Omental fat pad (tissue), 3 donors: ENCODE measurements at regions not wholly inside any gene's neighbourhood (a gene's known extent, or its start where the extent isn't known, plus 50 kb on each side); places are given as distances from the start of the nearest gene placed in this dataset.

Experiments used
- ATAC-seq: fragments of 150-250 bp; one replicate; pipeline ENCODE4 v1.9.1; 2016; ENCODE audit warnings: mild to moderate bottlenecking, moderate library complexity; ENCODE audit not compliant: low FRiP score
- DNase-seq: peaks from one replicate; pipeline ENCODE4 v3.0.0-alpha.2; 2019; ENCODE audit warnings: low spot score
- TF ChIP-seq, protein P1 (sequence below), 3 donors: fragments of 450-650 bp; IDR thresholded peaks; one replicate each; pipeline ENCODE4 v1.5.1; 2016 to 2017; ENCODE audit warnings: antibody characterized with exemption in 3 of 3, mild to moderate bottlenecking in 3 of 3, moderate library complexity in 2 of 3

DNA sequence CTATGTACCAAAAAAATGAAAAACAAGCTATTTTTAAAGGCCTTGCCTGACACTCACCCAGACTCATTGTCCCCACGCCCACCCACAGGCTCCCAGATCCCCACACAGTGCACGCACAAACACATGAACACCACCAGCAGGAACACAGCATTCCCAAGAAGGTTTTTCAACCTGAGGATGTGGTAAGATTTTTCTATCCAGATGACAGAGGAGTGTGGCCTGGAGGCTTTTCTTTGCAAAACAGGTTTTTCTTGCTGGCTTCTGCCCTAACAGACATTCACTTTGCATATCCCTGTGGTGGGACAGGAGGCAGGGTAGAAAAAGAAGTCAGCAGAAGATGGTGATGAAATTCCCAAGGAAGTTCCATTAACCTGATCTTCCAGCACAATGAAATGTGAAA is 97.8 kb downstream of the KLF12 start:
- no peak for ATAC-seq
- DNase-seq, result no peak
- TF ChIP-seq, protein P1, sequence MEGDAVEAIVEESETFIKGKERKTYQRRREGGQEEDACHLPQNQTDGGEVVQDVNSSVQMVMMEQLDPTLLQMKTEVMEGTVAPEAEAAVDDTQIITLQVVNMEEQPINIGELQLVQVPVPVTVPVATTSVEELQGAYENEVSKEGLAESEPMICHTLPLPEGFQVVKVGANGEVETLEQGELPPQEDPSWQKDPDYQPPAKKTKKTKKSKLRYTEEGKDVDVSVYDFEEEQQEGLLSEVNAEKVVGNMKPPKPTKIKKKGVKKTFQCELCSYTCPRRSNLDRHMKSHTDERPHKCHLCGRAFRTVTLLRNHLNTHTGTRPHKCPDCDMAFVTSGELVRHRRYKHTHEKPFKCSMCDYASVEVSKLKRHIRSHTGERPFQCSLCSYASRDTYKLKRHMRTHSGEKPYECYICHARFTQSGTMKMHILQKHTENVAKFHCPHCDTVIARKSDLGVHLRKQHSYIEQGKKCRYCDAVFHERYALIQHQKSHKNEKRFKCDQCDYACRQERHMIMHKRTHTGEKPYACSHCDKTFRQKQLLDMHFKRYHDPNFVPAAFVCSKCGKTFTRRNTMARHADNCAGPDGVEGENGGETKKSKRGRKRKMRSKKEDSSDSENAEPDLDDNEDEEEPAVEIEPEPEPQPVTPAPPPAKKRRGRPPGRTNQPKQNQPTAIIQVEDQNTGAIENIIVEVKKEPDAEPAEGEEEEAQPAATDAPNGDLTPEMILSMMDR (IDR thresholded peaks at IDR 0.05), result no peak

DNA sequence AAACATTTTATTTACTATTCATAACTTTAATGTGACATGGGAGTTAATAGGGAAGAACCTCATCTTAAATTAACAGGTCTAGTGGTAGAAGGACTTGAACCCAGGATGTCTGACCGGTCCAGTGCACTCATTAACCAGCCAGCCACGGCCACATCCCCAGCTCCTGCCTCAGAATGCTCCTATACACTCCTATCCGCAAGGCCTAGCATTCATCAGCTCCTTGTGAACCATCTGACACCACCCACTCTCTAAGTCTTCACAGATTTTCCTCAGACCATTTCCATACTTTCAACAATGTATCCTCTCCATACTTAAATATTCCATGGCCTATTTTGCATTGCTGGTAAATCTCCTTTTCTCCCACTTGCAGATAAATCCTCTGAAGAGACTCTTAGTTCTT is 98.3 kb downstream of the KLF12 start:
- TF ChIP-seq, protein P1 (IDR thresholded peaks at IDR 0.05), result no peak
- DNase-seq (no peak), ATAC-seq (no peak)

DNA sequence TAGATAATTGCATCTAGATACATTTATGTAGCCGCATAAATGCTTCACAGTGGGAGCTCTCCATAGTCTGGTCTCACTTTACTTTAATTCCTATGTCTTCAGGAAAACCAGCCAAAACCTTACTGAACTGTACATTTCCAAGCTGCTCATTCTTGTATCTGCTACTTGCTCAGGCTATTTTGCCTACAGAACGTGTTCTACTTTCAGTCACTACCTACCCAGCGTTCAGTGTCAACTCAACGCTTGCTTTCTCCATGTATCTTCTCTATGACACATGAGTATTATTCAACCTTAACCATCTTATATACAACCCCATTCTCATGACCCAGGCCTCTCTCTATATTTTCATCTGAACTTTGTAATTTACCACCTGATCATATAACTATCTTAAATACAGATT is 101.9 kb downstream of the KLF12 start:
- DNase-seq, result no peak
- ATAC-seq, result no peak
- TF ChIP-seq, protein P1 (IDR thresholded peaks at IDR 0.05), result no peak

DNA sequence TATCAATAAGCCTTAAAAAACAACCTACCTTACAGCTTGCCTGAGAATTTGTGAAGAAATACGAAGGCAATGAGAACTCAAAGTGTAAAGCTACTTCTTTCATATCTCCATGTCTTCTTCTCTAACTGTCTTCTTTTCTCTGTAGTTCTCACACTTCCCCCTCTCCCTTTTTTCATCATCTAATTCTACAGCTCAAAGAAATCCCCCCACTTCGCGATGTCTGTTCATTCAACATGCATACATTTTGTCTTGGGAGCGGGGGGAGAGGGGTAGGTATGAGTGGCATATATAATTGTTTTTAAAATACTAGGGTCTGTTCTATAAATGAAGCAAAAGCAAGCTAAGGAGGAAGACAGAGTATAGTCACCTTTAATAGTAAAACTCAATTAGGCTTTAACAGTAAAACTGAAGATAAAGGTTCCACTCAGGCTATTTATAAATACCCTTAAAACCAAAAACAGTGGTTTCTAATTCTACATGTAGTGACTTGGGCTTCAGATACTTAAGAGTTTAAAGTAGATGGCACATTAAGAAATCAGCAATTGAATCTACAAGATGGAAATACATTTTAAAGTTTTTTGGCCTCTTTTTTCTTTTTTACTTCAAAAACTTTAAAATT is 106.9 kb downstream of the KLF12 start:
- TF ChIP-seq, protein P1 (IDR thresholded peaks at IDR 0.05), result no peak
- ATAC-seq, result no peak
- no peak for DNase-seq

DNA sequence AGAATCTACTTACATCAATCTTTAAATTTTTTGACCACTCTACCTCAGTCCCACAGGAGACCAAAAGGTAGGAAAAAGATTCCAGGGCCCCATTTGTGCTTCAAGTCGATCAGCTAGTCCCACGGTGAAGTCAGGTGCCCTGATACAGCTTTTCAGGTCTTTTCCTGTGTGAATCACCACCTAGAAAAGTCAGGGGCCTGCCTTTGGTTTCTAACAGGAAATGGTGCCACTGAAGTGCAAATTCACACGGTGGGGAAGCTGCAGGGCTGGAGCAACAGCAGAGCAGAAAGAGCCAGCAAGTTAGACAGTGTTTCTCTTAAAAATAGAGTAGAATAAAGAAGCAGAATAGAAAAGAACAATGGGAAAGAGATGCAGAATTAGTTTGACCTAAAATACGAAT is 107.5 kb downstream of the KLF12 start:
- TF ChIP-seq, protein P1 (IDR thresholded peaks at IDR 0.05), result no peak
- no peak for DNase-seq
- no peak for ATAC-seq

DNA sequence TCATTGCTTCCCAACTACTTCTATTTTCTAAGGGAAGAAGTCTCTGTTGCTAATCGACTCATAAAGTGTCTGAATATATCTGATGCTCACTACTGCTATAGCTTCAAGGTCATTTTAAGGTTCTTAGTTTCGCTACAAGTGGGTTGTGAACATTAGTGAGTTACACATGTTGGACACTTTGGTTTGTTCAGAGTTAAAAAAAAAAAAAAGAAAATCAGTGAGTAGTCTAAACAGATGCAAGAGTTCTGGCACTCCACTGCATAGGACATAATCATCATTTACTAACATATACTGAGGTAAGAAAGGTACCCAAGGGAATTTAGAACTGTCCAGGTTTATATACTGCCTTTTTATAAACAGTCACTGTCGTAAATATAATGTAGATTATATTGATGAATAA is 108.8 kb downstream of the KLF12 start:
- ATAC-seq (no peak), DNase-seq (no peak)
- TF ChIP-seq, protein P1 (IDR thresholded peaks at IDR 0.05), result no peak

DNA sequence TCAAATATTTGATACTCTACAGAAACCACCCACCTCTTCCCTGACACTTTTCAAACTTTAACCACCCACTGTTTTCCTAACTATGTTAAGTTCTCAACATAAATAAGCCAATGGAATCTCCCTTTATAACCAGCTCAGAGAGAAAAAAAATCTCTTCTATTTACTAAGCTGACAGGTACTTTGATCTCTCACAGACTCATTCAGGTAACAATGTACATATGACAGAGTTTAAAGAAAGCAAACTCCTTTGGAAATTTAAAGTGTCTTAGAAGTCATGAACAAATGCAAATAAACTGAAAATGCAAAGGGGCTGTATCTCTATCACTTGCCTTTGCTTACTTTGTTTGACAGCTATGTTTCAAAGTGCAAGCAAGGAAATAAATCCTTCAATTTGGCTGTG is 109.3 kb downstream of the KLF12 start:
- TF ChIP-seq, protein P1 (IDR thresholded peaks at IDR 0.05), result no peak
- no peak for ATAC-seq
- no peak for DNase-seq
